ENCODE measurements at regions not wholly inside any gene's neighbourhood (a gene's known extent, or its start where the extent isn't known, plus 50 kb on each side); places are given as distances from the start of the nearest gene placed in this dataset.

GRCh38 chr17:14926073-14926472, 339.1 kb downstream of the PMP22 start:
- H3K9me2 ChIP-seq (ENCODE audit: insufficient read depth, low read length) = no peaks in the 10 kb centered on the region
- no peaks in the 10 kb centered on the region for H3K27me3 ChIP-seq (ENCODE audit: insufficient read depth, low read depth, low read length)
- H3K4me2 ChIP-seq (ENCODE audit: low read length) = no peak overlapping the region
- no peaks in the 10 kb centered on the region for H3F3A ChIP-seq (ENCODE audit: insufficient read depth, low read length, poor library complexity, severe bottlenecking)
- no peaks in the 10 kb centered on the region for H3K79me2 ChIP-seq (replicated peaks; ENCODE audit: insufficient read depth, low read length)
- H3K4me3 ChIP-seq (ENCODE audit: low read length) = no peak overlapping the region
- no peak overlapping the region for H3K27ac ChIP-seq (ENCODE audit: low read length)
- TF ChIP-seq RAD21 (conservative IDR thresholded peaks at IDR 0.05) (no peak), POLR2AphosphoS5 (IDR thresholded peaks at IDR 0.05) (no peak), EP300 (conservative IDR thresholded peaks at IDR 0.05; ENCODE audit: poor library complexity, severe bottlenecking) (no peak), EZH2 (IDR thresholded peaks at IDR 0.05; ENCODE audit: borderline replicate concordance, insufficient read depth, low read length, poor library complexity, severe bottlenecking) (no peak), SMC3 (conservative IDR thresholded peaks at IDR 0.05; ENCODE audit: poor library complexity) (no peak), REST (IDR thresholded peaks at IDR 0.05; ENCODE audit: borderline replicate concordance) (no peak), CTCF (IDR thresholded peaks at IDR 0.05; ENCODE audit: poor library complexity, severe bottlenecking) (no peak), MXI1 (conservative IDR thresholded peaks at IDR 0.05; ENCODE audit: poor library complexity, severe bottlenecking) (no peak), TAF1 (IDR thresholded peaks at IDR 0.05; ENCODE audit: low read depth) (no peak)
- no peaks in the 10 kb centered on the region for H3K36me3 ChIP-seq (ENCODE audit: insufficient read depth, low read length)
- H3K9ac ChIP-seq (ENCODE audit: low read length) = no peak overlapping the region
- no peaks in the 10 kb centered on the region for H4K20me1 ChIP-seq (ENCODE audit: insufficient read depth)
- no peaks in the 10 kb centered on the region for H3K9me3 ChIP-seq (ENCODE audit: low read length)
- no peak overlapping the region for H2AFZ ChIP-seq (ENCODE audit: low read depth, low read length)

- Histone ChIP-seq H3K9ac (ENCODE audit: low read length) (no peak overlapping the region), H3K36me3 (ENCODE audit: insufficient read depth, low read length) (no peaks in the 10 kb centered on the region), H3K9me2 (ENCODE audit: insufficient read depth, low read length) (no peaks in the 10 kb centered on the region), H3K27ac (ENCODE audit: low read length) (no peak overlapping the region), H3K4me2 (ENCODE audit: low read length) (no peak overlapping the region), H3K27me3 (ENCODE audit: insufficient read depth, low read depth, low read length) (no peaks in the 10 kb centered on the region), H3K4me3 (ENCODE audit: low read length) (no peak overlapping the region), H3F3A (ENCODE audit: insufficient read depth, low read length, poor library complexity, severe bottlenecking) (no peaks in the 10 kb centered on the region), H3K79me2 (replicated peaks; ENCODE audit: insufficient read depth, low read length) (no peaks in the 10 kb centered on the region), H2AFZ (ENCODE audit: low read depth, low read length) (no peak overlapping the region), H4K20me1 (ENCODE audit: insufficient read depth) (no peaks in the 10 kb centered on the region), H3K9me3 (ENCODE audit: low read length) (no peaks in the 10 kb centered on the region)
- TF ChIP-seq EP300 (conservative IDR thresholded peaks at IDR 0.05; ENCODE audit: poor library complexity, severe bottlenecking) (no peak), MXI1 (conservative IDR thresholded peaks at IDR 0.05; ENCODE audit: poor library complexity, severe bottlenecking) (no peak), TAF1 (IDR thresholded peaks at IDR 0.05; ENCODE audit: low read depth) (no peak), POLR2AphosphoS5 (IDR thresholded peaks at IDR 0.05) (no peak), SMC3 (conservative IDR thresholded peaks at IDR 0.05; ENCODE audit: poor library complexity) (no peak), REST (IDR thresholded peaks at IDR 0.05; ENCODE audit: borderline replicate concordance) (no peak), EZH2 (IDR thresholded peaks at IDR 0.05; ENCODE audit: borderline replicate concordance, insufficient read depth, low read length, poor library complexity, severe bottlenecking) (no peak), RAD21 (conservative IDR thresholded peaks at IDR 0.05) (no peak), CTCF (IDR thresholded peaks at IDR 0.05; ENCODE audit: poor library complexity, severe bottlenecking) (no peak)
These were observed 339.6 kb downstream of the PMP22 start for GRCh38 chr17:14925498-14925897.

Measured in neural cell (in vitro differentiated cells).